Gastroesophageal sphincter (tissue), 3 donors: ENCODE measurements at regions not wholly inside any gene's neighbourhood (a gene's known extent, or its start where the extent isn't known, plus 50 kb on each side); places are given as distances from the start of the nearest gene placed in this dataset.

Source experiments
- EP300 ChIP-seq: sonication (generic); formaldehyde crosslinking; IDR thresholded peaks from one replicate; pipeline ENCODE4 v1.6.1; 2017; ENCODE audit warnings: antibody characterized with exemption, mild to moderate bottlenecking
- POLR2A ChIP-seq, 2 donors: fragments of 450-650 bp; IDR thresholded peaks; one replicate each; pipeline ENCODE4 v1.6.1; 2017; ENCODE audit warnings: antibody characterized with exemption in 2 of 2, mild to moderate bottlenecking in 2 of 2, moderate library complexity in 1 of 2
- POLR2AphosphoS5 ChIP-seq: sonication (generic); formaldehyde crosslinking; IDR thresholded peaks from one replicate; pipeline ENCODE4 v1.6.1; 2017; ENCODE audit warnings: antibody characterized with exemption
- TF ChIP-seq, protein P1 (sequence below), 4 experiments: fragments of 200-600 bp in 2 of 4; fragments of 450-650 bp in 2 of 4; sonication (generic) in 1 of 4; IDR thresholded peaks; one replicate each; pipeline ENCODE4 v1.5.1; 2017 to 2019; ENCODE audit warnings: antibody characterized with exemption in 4 of 4, mild to moderate bottlenecking in 2 of 4, moderate library complexity in 2 of 4

DNA sequence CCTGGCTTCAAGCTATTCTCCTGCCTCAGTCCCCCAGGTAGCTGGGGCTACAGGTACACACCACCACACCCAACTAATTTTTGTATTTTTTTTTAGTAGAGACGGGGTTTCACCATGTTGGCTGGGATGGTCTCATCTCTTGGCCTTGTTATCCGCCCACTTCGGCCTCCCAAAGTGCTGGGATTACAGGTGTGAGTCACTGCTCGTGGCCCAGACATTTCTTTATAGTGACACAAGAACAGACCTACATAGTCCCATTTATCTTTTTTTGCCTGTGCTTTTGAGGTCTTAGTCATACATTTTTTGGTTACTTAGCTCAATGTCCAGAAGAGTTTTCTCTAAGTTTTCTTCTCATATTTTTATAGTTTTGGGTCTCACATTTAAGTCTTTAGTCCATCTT, 247.4 kb downstream of the SYT10 start:
- TF ChIP-seq, protein P1, sequence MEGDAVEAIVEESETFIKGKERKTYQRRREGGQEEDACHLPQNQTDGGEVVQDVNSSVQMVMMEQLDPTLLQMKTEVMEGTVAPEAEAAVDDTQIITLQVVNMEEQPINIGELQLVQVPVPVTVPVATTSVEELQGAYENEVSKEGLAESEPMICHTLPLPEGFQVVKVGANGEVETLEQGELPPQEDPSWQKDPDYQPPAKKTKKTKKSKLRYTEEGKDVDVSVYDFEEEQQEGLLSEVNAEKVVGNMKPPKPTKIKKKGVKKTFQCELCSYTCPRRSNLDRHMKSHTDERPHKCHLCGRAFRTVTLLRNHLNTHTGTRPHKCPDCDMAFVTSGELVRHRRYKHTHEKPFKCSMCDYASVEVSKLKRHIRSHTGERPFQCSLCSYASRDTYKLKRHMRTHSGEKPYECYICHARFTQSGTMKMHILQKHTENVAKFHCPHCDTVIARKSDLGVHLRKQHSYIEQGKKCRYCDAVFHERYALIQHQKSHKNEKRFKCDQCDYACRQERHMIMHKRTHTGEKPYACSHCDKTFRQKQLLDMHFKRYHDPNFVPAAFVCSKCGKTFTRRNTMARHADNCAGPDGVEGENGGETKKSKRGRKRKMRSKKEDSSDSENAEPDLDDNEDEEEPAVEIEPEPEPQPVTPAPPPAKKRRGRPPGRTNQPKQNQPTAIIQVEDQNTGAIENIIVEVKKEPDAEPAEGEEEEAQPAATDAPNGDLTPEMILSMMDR (IDR thresholded peaks at IDR 0.05), result no peak
- TF ChIP-seq EP300 (no peak), POLR2AphosphoS5 (no peak), POLR2A (IDR thresholded peaks at IDR 0.05) (no peak)
